Central memory CD8-positive, alpha-beta T cell (primary cell): ENCODE measurements at regions not wholly inside any gene's neighbourhood (a gene's known extent, or its start where the extent isn't known, plus 50 kb on each side); places are given as distances from the start of the nearest gene placed in this dataset.
A peak's percentile ranks its signal among the peaks of the same experiment; 100 is the strongest.
"Not testable (repeated sequence)": the region's sequence is repeated elsewhere in the genome, so short reads cannot be mapped to it uniquely, and the experiment has no call there.

Experiments
- ATAC-seq: fragments of 150-1000 bp; cut with Tn5 transposase; replicated peaks from 2 replicates; pipeline ENCODE4 v1.10.0; 2022; ENCODE audit warnings: mild to moderate bottlenecking, moderate FRiP score, moderate number of reproducible peaks; ENCODE audit not compliant: poor library complexity, severe bottlenecking; ENCODE audit errors: extremely low read depth
- DNase-seq, 2 donors: peaks; one replicate each; pipeline ENCODE4 v3.0.0; 2021; ENCODE audit warnings: low spot score in 2 of 2
- H3K27ac Mint-ChIP-seq: one replicate; pipeline ENCODE4 v1.8.0; 2022; ENCODE audit warnings: low read depth, mild to moderate bottlenecking, moderate library complexity, mixed read lengths
- H3K27me3 Mint-ChIP-seq: one replicate; pipeline ENCODE4 v1.8.0; 2022; ENCODE audit warnings: mixed read lengths
- H3K36me3 Mint-ChIP-seq: one replicate; pipeline ENCODE4 v1.8.0; 2022; ENCODE audit warnings: mild to moderate bottlenecking, moderate library complexity, mixed read lengths; ENCODE audit not compliant: insufficient read depth
- H3K4me1 Mint-ChIP-seq: one replicate; pipeline ENCODE4 v1.8.0; 2022; ENCODE audit warnings: mixed read lengths
- H3K4me3 Mint-ChIP-seq: one replicate; pipeline ENCODE4 v1.8.0; 2022; ENCODE audit warnings: mild to moderate bottlenecking, moderate library complexity, mixed read lengths
- H3K9me3 Mint-ChIP-seq: one replicate; pipeline ENCODE4 v1.8.0; 2022; ENCODE audit warnings: mixed read lengths

- Mint-ChIP-seq H3K36me3 (no peaks in the 10 kb centered on the region), H3K9me3 (no peaks in the 10 kb centered on the region), H3K27me3 (peaks cover 7% of the 10 kb centered on the region), H3K4me3 (no peak overlapping the region), H3K4me1 (no peaks in the 10 kb centered on the region), H3K27ac (no peak overlapping the region)
- DNase-seq (no peak), ATAC-seq (no peak)
Observed at GRCh38 chr4:81673961-81674360, 202.3 kb upstream of the RASGEF1B start.

DNA sequence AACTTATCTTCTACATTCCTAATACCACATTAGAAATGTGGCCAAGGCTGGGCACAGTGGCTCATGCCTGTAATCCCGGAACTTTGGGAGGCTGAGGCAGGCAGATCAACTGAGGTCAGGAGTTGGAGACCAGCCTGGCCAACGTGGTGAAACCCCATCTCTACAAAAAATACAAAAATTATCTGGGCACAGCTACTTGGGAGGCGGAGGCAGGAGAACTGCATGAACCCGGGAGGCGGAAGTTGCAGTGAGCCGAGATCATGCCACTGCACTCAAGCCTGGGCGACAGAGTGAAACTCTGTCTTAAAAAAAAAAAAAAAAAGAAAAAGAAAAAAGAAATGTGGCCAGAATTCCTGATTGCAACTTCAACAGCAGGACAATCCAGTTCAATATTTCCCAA is 196.6 kb upstream of the RASGEF1B start:
- not testable (repeated sequence) for H3K9me3 Mint-ChIP-seq, H3K4me3 Mint-ChIP-seq, H3K36me3 Mint-ChIP-seq, H3K27ac Mint-ChIP-seq, H3K4me1 Mint-ChIP-seq, ATAC-seq, DNase-seq
- peaks cover 21% of the 10 kb centered on the region for H3K27me3 Mint-ChIP-seq

GRCh38 chr4:81667539-81667938 is 195.8 kb upstream of the RASGEF1B start:
- no peaks in the 10 kb centered on the region for H3K9me3 Mint-ChIP-seq

GRCh38 chr4:81666491-81666890 is 194.8 kb upstream of the RASGEF1B start:
- no peaks in the 10 kb centered on the region for H3K36me3 Mint-ChIP-seq

More at GRCh38 chr4:81667539-81667938, 195.8 kb upstream of the RASGEF1B start:
- Mint-ChIP-seq H3K4me3 (no peak overlapping the region), H3K4me1 (no peaks in the 10 kb centered on the region), H3K36me3 (no peaks in the 10 kb centered on the region), H3K27ac (no peak overlapping the region), H3K27me3 (peaks cover 21% of the 10 kb centered on the region)
- ATAC-seq (no peak), DNase-seq (no peak)

GRCh38 chr4:81665649-81666048 is 193.9 kb upstream of the RASGEF1B start:
- H3K27me3 Mint-ChIP-seq, result peaks cover 21% of the 10 kb centered on the region
- no peaks in the 10 kb centered on the region for H3K36me3 Mint-ChIP-seq
- DNase-seq (no peak), ATAC-seq (no peak)
- H3K4me3 Mint-ChIP-seq, result no peak overlapping the region
- no peaks in the 10 kb centered on the region for H3K9me3 Mint-ChIP-seq
- no peak overlapping the region for H3K27ac Mint-ChIP-seq
- H3K4me1 Mint-ChIP-seq, result no peaks in the 10 kb centered on the region

More at GRCh38 chr4:81666491-81666890, 194.8 kb upstream of the RASGEF1B start:
- Mint-ChIP-seq H3K27ac (no peak overlapping the region), H3K4me1 (no peaks in the 10 kb centered on the region), H3K27me3 (peaks cover 21% of the 10 kb centered on the region), H3K4me3 (no peak overlapping the region), H3K9me3 (no peaks in the 10 kb centered on the region)
- ATAC-seq, result no peak
- DNase-seq, result no peak

GRCh38 chr4:81665045-81665444 is 193.3 kb upstream of the RASGEF1B start:
- H3K27me3 Mint-ChIP-seq, result peaks cover 21% of the 10 kb centered on the region
- H3K36me3 Mint-ChIP-seq, result no peaks in the 10 kb centered on the region
- DNase-seq (no peak), ATAC-seq (no peak)
- no peaks in the 10 kb centered on the region for H3K4me1 Mint-ChIP-seq
- H3K4me3 Mint-ChIP-seq, result no peak overlapping the region
- no peak overlapping the region for H3K27ac Mint-ChIP-seq
- H3K9me3 Mint-ChIP-seq, result no peaks in the 10 kb centered on the region

DNA sequence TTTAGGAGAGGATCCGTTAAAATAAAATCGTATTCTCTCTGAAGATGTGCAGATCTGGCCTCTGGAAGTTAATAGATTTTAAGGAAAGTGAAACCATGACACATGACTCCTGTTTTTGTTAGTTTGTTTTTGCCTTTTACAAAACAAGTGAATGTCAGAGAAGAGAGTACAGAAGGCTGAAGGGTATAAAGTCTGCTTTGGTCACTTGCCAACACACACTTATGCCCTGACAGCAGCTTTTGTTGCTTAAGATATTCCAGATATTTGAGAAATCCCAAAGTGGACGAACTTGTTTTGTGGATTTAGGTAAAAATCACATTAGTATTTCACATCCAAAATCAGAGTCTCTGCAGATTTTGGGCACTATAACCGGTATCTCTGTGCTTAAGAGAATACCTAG is 192.4 kb upstream of the RASGEF1B start:
- Mint-ChIP-seq H3K4me1 (no peaks in the 10 kb centered on the region), H3K4me3 (no peak overlapping the region), H3K36me3 (no peaks in the 10 kb centered on the region), H3K9me3 (no peaks in the 10 kb centered on the region), H3K27me3 (peaks cover 16% of the 10 kb centered on the region), H3K27ac (no peak overlapping the region)
- no peak for ATAC-seq
- no peak for DNase-seq

DNA sequence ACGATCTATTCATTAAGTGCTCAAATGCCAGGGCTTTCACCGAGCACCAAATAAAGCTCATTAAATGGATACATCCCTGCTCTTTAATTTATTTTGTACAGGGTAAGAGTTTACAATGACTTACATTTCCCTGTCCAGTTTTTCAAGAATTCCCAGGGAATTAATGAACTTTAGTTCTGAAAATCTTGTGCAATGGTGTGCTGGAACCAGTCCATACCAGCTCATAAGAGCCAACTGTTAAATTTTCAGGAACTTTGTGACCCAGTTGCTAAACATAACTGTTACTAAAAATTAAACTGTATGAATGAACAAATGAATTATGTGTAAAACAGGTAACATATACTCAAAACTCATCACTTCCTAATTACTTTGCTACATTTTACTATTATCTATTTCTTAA is 191.7 kb upstream of the RASGEF1B start:
- Mint-ChIP-seq H3K9me3 (no peaks in the 10 kb centered on the region), H3K4me3 (no peak overlapping the region), H3K4me1 (no peaks in the 10 kb centered on the region), H3K36me3 (no peaks in the 10 kb centered on the region), H3K27ac (no peak overlapping the region), H3K27me3 (peaks cover 16% of the 10 kb centered on the region)
- DNase-seq, result no peak
- no peak for ATAC-seq

DNA sequence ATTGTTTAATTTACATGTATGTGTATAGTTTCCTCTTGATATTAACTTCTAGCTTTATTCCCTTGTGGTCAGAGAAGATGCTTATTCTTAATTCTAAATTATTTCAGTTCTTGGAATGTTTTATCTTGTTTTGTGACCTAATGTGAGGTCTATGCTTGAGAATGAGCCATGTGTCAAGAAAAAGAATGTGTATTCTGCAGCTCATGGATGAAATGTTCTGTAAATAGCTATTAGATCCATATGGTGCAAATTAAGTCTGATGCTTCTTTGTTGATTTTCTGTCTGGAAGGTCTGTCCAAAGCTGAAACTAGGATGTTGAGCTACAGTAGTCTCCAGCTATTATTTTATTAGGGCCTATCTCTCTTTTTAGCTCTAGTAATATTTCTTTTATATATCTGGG is 187.3 kb upstream of the RASGEF1B start:
- H3K36me3 Mint-ChIP-seq, result no peaks in the 10 kb centered on the region
- peaks cover 10% of the 10 kb centered on the region for H3K27me3 Mint-ChIP-seq
- H3K4me1 Mint-ChIP-seq, result no peaks in the 10 kb centered on the region
- ATAC-seq (no peak), DNase-seq (no peak)
- no peak overlapping the region for H3K27ac Mint-ChIP-seq
- H3K9me3 Mint-ChIP-seq, result no peaks in the 10 kb centered on the region
- no peak overlapping the region for H3K4me3 Mint-ChIP-seq

GRCh38 chr4:81652069-81652478 is 180.4 kb upstream of the RASGEF1B start:
- H3K4me1 Mint-ChIP-seq, result peaks cover 31% of the 10 kb centered on the region
- no peaks in the 10 kb centered on the region for H3K9me3 Mint-ChIP-seq
- peaks cover 3% of the 10 kb centered on the region for H3K36me3 Mint-ChIP-seq
- H3K27me3 Mint-ChIP-seq, result no peaks in the 10 kb centered on the region
- no peak overlapping the region for H3K4me3 Mint-ChIP-seq
- DNase-seq (no peak), ATAC-seq (no peak)
- H3K27ac Mint-ChIP-seq, result no peak overlapping the region

- H3K27ac Mint-ChIP-seq, result no peak overlapping the region
- no peaks in the 10 kb centered on the region for H3K9me3 Mint-ChIP-seq
- H3K36me3 Mint-ChIP-seq, result peaks cover 3% of the 10 kb centered on the region
- H3K4me1 Mint-ChIP-seq, result peaks cover 31% of the 10 kb centered on the region
- DNase-seq, result no peak
- H3K4me3 Mint-ChIP-seq, result no peak overlapping the region
- no peak for ATAC-seq
- H3K27me3 Mint-ChIP-seq, result no peaks in the 10 kb centered on the region
Observed at GRCh38 chr4:81651243-81651899, 179.7 kb upstream of the RASGEF1B start.

GRCh38 chr4:81650606-81651242 is 179.0 kb upstream of the RASGEF1B start:
- Mint-ChIP-seq H3K27ac (no peak overlapping the region), H3K4me3 (no peak overlapping the region), H3K36me3 (peaks cover 3% of the 10 kb centered on the region), H3K9me3 (no peaks in the 10 kb centered on the region), H3K27me3 (no peaks in the 10 kb centered on the region), H3K4me1 (peaks cover 31% of the 10 kb centered on the region)
- DNase-seq, result no peak
- ATAC-seq, result no peak

GRCh38 chr4:81648576-81649275 is 177.0 kb upstream of the RASGEF1B start:
- Mint-ChIP-seq H3K4me3 (peak overlapping the region; percentile 42), H3K27ac (peak overlapping the region; percentile 44)

More at GRCh38 chr4:81648576-81649275, 177.0 kb upstream of the RASGEF1B start:
- Mint-ChIP-seq H3K9me3 (no peaks in the 10 kb centered on the region), H3K27me3 (no peaks in the 10 kb centered on the region), H3K4me1 (peaks cover 31% of the 10 kb centered on the region), H3K36me3 (peaks cover 3% of the 10 kb centered on the region)
- peak; percentile 95 for ATAC-seq
- DNase-seq, result peak in 1 of 2 donors; percentile 38
